ENCODE measurements at regions not wholly inside any gene's neighbourhood (a gene's known extent, or its start where the extent isn't known, plus 50 kb on each side); places are given as distances from the start of the nearest gene placed in this dataset.

- TF ChIP-seq CTCF (IDR thresholded peaks at IDR 0.05) (no peak), POLR2A (IDR thresholded peaks at IDR 0.05) (no peak)
- Histone ChIP-seq H3K4me3 (no peak overlapping the region), H3K4me1 (no peaks in the 10 kb centered on the region), H3K9me3 (no peaks in the 10 kb centered on the region), H3K36me3 (no peaks in the 10 kb centered on the region), H3K27me3 (peaks cover 0 to 6% of the 10 kb centered on the region in 2 donors), H3K27ac (no peak overlapping the region)
- DNase-seq, result no peak
- intact Hi-C loops (cut with DNase I; ENCODE audit: low total_unique reads), result no loop called here
Observed at GRCh38 chr12:86523844-86524243, 267.7 kb upstream of the MGAT4C start.

DNA sequence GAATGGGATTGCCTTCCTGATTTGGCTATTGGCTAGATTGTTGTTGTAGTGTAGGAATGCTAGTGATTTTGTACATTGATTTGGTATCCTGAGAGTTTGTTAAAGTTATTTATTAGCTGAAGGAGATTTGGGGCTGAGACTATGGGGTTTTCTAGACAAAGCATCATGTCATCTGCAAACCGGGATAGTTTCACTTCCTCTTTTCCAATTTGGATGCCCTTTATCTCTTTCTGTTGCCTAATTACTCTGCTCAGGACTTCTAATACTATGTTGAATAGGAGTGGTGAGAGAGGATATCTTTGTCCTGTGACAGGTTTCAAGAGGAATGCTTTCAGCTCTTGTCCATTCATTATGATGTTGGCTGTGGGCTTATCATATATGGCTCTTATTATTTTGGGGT, 265.7 kb upstream of the MGAT4C start:
- Histone ChIP-seq H3K27me3 (no peaks in the 10 kb centered on the region), H3K4me3 (no peak overlapping the region), H3K9me3 (no peaks in the 10 kb centered on the region), H3K36me3 (no peaks in the 10 kb centered on the region), H3K4me1 (no peaks in the 10 kb centered on the region), H3K27ac (no peak overlapping the region)
- no peak for DNase-seq
- intact Hi-C loops (cut with DNase I; ENCODE audit: low total_unique reads), result no loop called here
- TF ChIP-seq CTCF (IDR thresholded peaks at IDR 0.05) (no peak), POLR2A (IDR thresholded peaks at IDR 0.05) (no peak)

- H3K36me3 ChIP-seq, result no peaks in the 10 kb centered on the region
- no peaks in the 10 kb centered on the region for H3K27me3 ChIP-seq
- TF ChIP-seq POLR2A (IDR thresholded peaks at IDR 0.05) (no peak), CTCF (IDR thresholded peaks at IDR 0.05) (no peak)
- intact Hi-C loops (cut with DNase I; ENCODE audit: low total_unique reads), result no loop called here
- no peaks in the 10 kb centered on the region for H3K9me3 ChIP-seq
- H3K4me3 ChIP-seq, result no peak overlapping the region
- no peak for DNase-seq
- no peaks in the 10 kb centered on the region for H3K4me1 ChIP-seq
- no peak overlapping the region for H3K27ac ChIP-seq
Observed at GRCh38 chr12:86513226-86513625, 257.0 kb upstream of the MGAT4C start.

DNA sequence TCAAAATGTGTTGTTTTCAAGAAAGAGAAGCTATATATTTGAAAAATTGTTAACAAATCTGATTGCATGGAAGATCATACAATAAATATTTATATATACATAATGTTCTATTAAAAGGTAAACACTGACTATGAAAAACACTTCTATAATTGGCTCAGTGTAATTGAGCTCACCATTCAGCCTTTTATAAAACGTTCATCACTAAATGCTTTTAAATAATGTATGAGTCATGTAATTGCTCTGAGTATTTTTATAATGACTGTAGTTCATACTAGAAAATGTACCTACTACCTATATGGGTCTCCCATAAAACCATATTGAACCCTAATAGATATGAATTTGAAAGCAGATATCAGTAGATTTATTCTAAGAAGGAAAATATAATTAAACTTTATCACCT, 240.4 kb upstream of the MGAT4C start:
- Histone ChIP-seq H3K4me1 (no peaks in the 10 kb centered on the region), H3K4me3 (no peak overlapping the region), H3K27ac (no peak overlapping the region), H3K9me3 (peaks cover 0 to 2% of the 10 kb centered on the region in 2 donors), H3K36me3 (no peaks in the 10 kb centered on the region), H3K27me3 (no peaks in the 10 kb centered on the region)
- no peak for DNase-seq
- TF ChIP-seq POLR2A (IDR thresholded peaks at IDR 0.05), result no peak
- intact Hi-C loops (cut with DNase I; ENCODE audit: low total_unique reads), result no loop called here

DNA sequence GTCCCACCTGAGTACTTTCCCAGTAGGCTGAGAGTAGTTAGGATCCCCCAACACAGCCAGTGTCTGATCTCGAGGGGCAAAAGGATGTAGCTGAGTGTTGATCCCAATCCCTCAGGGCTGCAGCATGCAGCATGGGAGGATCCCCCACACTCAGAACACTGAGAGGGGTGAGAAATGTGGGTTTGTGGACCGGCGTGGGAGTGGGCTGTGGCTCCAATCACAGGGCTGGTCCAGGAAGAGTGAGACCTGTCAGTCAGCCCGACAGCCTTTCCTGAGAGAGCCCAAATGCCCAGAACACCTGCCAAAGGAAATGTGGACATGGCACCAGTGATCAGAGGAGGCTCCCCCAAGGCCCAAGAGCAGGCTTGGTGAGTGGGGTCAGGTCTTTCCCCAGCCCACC, 228.3 kb upstream of the MGAT4C start:
- Histone ChIP-seq H3K27ac (no peak overlapping the region), H3K36me3 (no peaks in the 10 kb centered on the region), H3K4me1 (no peaks in the 10 kb centered on the region), H3K9me3 (no peaks in the 10 kb centered on the region), H3K4me3 (no peak overlapping the region), H3K27me3 (no peaks in the 10 kb centered on the region)
- no peak for DNase-seq
- intact Hi-C loops (cut with DNase I; ENCODE audit: low total_unique reads), result no loop called here
- TF ChIP-seq CTCF (IDR thresholded peaks at IDR 0.05), result no peak
- TF ChIP-seq POLR2A (IDR thresholded peaks at IDR 0.05), result no peak

- Histone ChIP-seq H3K9me3 (no peaks in the 10 kb centered on the region), H3K4me1 (no peaks in the 10 kb centered on the region), H3K27me3 (no peaks in the 10 kb centered on the region), H3K4me3 (no peak overlapping the region), H3K36me3 (no peaks in the 10 kb centered on the region), H3K27ac (no peak overlapping the region)
- no peak for DNase-seq
- intact Hi-C loops (cut with DNase I; ENCODE audit: low total_unique reads), result no loop called here
- TF ChIP-seq POLR2A (IDR thresholded peaks at IDR 0.05), result no peak
- TF ChIP-seq CTCF (IDR thresholded peaks at IDR 0.05), result no peak
Observed at GRCh38 chr12:86473231-86473630, 217.0 kb upstream of the MGAT4C start.
